Ishikawa (cell line): ENCODE measurements at regions not wholly inside any gene's neighbourhood (a gene's known extent, or its start where the extent isn't known, plus 50 kb on each side); places are given as distances from the start of the nearest gene placed in this dataset.

ENCODE experiments used
- CEBPB ChIP-seq: IDR thresholded peaks from 2 replicates; pipeline ENCODE4 v1.6.1; 2012
- CREB1 ChIP-seq: IDR thresholded peaks from 2 replicates; pipeline ENCODE4 v1.6.1; 2012; ENCODE audit warnings: low read depth
- EGR1 ChIP-seq: IDR thresholded peaks from 2 replicates; pipeline ENCODE4 v1.6.1; 2012
- EP300 ChIP-seq: IDR thresholded peaks from 2 replicates; pipeline ENCODE4 v1.6.1; 2012; ENCODE audit warnings: borderline replicate concordance
- RAD21 ChIP-seq: IDR thresholded peaks from 2 replicates; pipeline ENCODE4 v1.6.1; 2012; ENCODE audit warnings: low read depth
- TAF1 ChIP-seq: IDR thresholded peaks from 2 replicates; pipeline ENCODE4 v1.6.1; 2012; ENCODE audit warnings: low read depth, mild to moderate bottlenecking
- TEAD4 ChIP-seq: IDR thresholded peaks from 2 replicates; pipeline ENCODE4 v1.6.1; 2012
- ZBTB7A ChIP-seq: IDR thresholded peaks from 2 replicates; pipeline ENCODE4 v1.6.1; 2012; ENCODE audit warnings: low read depth
- TF ChIP-seq, protein P1 (sequence below): IDR thresholded peaks from 2 replicates; pipeline ENCODE4 v1.6.1; 2012; ENCODE audit warnings: low read depth, mild to moderate bottlenecking
- TF ChIP-seq, protein P2 (sequence below): IDR thresholded peaks from 2 replicates; pipeline ENCODE4 v1.6.1; 2012

DNA sequence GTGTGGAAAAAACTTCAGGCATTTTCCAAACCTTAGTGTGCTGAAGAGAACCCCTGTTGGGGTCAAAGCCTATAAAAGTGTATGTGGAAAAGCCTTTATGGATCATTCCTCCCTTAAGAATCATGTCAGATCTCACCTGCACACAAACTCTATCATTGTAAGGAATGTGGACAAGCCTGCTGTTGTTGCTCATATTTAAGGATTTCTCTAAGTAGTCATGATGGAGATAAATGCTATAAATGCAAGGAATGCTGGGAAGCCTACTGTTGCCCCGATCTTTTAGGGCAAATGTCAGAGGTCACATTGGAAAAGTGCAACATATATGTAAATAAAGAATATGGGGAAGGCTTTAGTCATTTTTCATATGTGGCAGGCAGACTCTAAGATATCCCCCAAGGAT is 129.5 kb downstream of the ICOS start:
- no peak for TF ChIP-seq ZBTB7A
- TF ChIP-seq, protein P1, sequence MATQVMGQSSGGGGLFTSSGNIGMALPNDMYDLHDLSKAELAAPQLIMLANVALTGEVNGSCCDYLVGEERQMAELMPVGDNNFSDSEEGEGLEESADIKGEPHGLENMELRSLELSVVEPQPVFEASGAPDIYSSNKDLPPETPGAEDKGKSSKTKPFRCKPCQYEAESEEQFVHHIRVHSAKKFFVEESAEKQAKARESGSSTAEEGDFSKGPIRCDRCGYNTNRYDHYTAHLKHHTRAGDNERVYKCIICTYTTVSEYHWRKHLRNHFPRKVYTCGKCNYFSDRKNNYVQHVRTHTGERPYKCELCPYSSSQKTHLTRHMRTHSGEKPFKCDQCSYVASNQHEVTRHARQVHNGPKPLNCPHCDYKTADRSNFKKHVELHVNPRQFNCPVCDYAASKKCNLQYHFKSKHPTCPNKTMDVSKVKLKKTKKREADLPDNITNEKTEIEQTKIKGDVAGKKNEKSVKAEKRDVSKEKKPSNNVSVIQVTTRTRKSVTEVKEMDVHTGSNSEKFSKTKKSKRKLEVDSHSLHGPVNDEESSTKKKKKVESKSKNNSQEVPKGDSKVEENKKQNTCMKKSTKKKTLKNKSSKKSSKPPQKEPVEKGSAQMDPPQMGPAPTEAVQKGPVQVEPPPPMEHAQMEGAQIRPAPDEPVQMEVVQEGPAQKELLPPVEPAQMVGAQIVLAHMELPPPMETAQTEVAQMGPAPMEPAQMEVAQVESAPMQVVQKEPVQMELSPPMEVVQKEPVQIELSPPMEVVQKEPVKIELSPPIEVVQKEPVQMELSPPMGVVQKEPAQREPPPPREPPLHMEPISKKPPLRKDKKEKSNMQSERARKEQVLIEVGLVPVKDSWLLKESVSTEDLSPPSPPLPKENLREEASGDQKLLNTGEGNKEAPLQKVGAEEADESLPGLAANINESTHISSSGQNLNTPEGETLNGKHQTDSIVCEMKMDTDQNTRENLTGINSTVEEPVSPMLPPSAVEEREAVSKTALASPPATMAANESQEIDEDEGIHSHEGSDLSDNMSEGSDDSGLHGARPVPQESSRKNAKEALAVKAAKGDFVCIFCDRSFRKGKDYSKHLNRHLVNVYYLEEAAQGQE = no peak
- no peak for TF ChIP-seq EP300
- no peak for TF ChIP-seq TEAD4
- no peak for TF ChIP-seq EGR1
- TF ChIP-seq RAD21 = no peak
- TF ChIP-seq, protein P2, sequence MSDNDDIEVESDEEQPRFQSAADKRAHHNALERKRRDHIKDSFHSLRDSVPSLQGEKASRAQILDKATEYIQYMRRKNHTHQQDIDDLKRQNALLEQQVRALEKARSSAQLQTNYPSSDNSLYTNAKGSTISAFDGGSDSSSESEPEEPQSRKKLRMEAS = no peak
- no peak for TF ChIP-seq CREB1
- no peak for TF ChIP-seq TAF1
- TF ChIP-seq CEBPB = no peak
